ENCODE measurements at regions not wholly inside any gene's neighbourhood (a gene's known extent, or its start where the extent isn't known, plus 50 kb on each side); places are given as distances from the start of the nearest gene placed in this dataset.

DNA sequence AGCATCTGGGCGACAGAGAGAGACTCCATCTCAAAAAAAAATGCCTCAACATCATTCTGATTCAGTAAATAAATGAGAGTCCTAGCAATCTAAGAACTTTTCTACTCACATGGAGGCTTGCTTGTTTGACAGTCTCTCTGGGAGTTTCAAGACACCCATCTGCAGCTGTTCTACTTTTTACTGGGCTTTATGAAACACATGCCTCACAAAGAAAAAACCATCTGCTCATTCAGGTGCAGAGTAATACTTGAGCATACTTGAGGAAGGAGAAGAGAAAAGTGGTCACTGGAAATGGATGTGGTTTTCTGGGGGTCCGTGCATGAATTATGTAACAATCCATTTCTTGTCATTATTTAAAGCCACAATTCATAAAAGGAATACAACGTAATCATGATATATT lies 87.1 kb upstream of the DDX53 start:
- TF ChIP-seq CTCF (IDR thresholded peaks at IDR 0.05), result no peak
- TF ChIP-seq POLR2A (IDR thresholded peaks at IDR 0.05), result no peak
- no peak overlapping the region for H3K4me3 ChIP-seq (ENCODE audit: low read depth, poor library complexity, severe bottlenecking)
- no peak for DNase-seq (ENCODE audit: low spot score in 2 of 2)
- intact Hi-C loops (cut with DNase I; ENCODE audit: low total_unique reads), result no loop called here
- 42 to 43% methylated on average over 3 of the region's 3 CpGs for WGBS, 2 donors

- TF ChIP-seq CTCF (IDR thresholded peaks at IDR 0.05), result no peak
- no peak for TF ChIP-seq POLR2A (IDR thresholded peaks at IDR 0.05)
- DNase-seq (ENCODE audit: low spot score in 2 of 2), result no peak
- WGBS, 2 donors, result 72 to 83% methylated on average over 5 of the region's 5 CpGs
- intact Hi-C loops (cut with DNase I; ENCODE audit: low total_unique reads), result no loop called here
- no peak overlapping the region for H3K4me3 ChIP-seq (ENCODE audit: low read depth, poor library complexity, severe bottlenecking)
Observed at GRCh38 chrX:22922961-22923360, 76.8 kb upstream of the DDX53 start.

DNA sequence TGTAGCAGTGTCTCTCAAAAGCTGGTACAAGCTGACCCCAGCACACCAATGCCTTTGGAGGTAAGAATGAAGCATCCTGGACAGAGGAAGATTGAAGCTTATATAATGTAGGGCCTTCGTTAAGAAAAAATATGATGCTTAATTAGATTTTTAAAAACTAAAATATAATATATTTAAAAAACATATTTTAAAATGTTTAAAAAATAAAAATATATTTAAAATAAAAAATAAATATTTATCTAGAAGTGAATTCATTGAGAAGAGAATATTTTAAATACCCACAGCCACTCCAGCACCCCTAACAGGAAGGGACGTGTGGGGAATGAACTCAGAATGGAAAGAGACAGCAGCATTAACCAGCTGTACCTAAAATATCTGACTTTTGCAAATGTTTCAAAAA lies 65.1 kb upstream of the DDX53 start:
- no peak overlapping the region for H3K4me3 ChIP-seq (ENCODE audit: low read depth, poor library complexity, severe bottlenecking)
- intact Hi-C loops (cut with DNase I; ENCODE audit: low total_unique reads), result no loop called here
- DNase-seq (ENCODE audit: low spot score in 2 of 2), result no peak
- WGBS, 2 donors, result 76 to 91% methylated on average over 2 of the region's 2 CpGs
- no peak for TF ChIP-seq POLR2A (IDR thresholded peaks at IDR 0.05)
- TF ChIP-seq CTCF (IDR thresholded peaks at IDR 0.05), result no peak

- TF ChIP-seq CTCF (IDR thresholded peaks at IDR 0.05) (no peak), POLR2A (IDR thresholded peaks at IDR 0.05) (no peak)
- no peak for DNase-seq (ENCODE audit: low spot score in 2 of 2)
- intact Hi-C loops (cut with DNase I; ENCODE audit: low total_unique reads), result no loop called here
- no peak overlapping the region for H3K4me3 ChIP-seq (ENCODE audit: low read depth, poor library complexity, severe bottlenecking)
- WGBS, 2 donors, result 98 to 100% methylated on average over 1 of the region's 1 CpG
Observed at GRCh38 chrX:22944945-22945344, 54.8 kb upstream of the DDX53 start.

Data from lower leg skin (tissue), 4 donors.